HG03095 (cell line): ENCODE measurements at regions not wholly inside any gene's neighbourhood (a gene's known extent, or its start where the extent isn't known, plus 50 kb on each side); places are given as distances from the start of the nearest gene placed in this dataset.

Source experiments
- ATAC-seq: cut with Tn5 transposase; IDR thresholded peaks from one replicate; pipeline ENCODE4 v1.9.1; 2021; ENCODE audit warnings: moderate library complexity; ENCODE audit not compliant: unreplicated experiment

DNA sequence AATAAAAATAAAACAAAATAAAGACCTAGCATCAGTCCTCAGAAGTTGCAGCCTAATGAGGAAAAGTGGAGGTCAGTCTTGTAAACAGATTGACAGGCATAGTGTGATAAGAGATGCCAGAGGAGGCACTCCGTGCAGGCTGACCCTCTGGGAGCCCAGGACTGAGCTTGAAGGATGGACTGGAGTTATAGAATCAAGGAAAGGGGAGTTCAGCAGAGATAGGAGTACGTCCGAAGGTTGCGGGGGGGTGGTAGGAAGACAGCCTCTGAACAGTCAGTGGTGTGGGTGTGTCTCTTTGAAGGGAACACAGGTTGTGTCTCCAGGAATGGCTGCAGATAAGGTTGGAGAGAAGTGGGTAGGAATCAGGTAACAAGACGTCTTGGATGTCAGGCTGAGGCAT, 126.1 kb upstream of the CPEB4 start:
- no peak for ATAC-seq

- no peak for ATAC-seq
These were observed 125.2 kb upstream of the CPEB4 start for GRCh38 chr5:173762930-173763329.

DNA sequence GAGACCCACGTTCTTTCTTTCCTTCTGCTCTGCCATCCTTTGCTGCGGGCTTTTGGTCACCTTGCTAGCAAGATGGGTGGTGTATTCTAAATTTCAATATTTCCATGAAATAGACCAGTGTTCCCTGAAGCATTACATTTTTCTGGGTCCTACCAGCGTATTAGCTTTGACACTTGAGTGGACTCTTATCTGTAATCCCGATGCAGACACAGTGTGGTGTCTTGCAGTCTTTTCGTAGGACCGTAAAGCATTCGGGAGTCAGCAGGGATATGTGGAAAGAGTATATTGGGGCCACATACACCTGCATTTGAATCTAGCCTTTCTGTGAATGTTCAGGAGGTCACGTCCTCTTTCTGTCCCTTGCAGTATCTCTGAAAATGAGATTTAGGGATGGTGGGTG, 124.7 kb upstream of the CPEB4 start:
- no peak for ATAC-seq

GRCh38 chr5:173764332-173765028, 123.7 kb upstream of the CPEB4 start:
- ATAC-seq, result no peak

GRCh38 chr5:173765029-173765644, 123.0 kb upstream of the CPEB4 start:
- ATAC-seq, result no peak

GRCh38 chr5:173765661-173766060, 122.5 kb upstream of the CPEB4 start:
- no peak for ATAC-seq

- no peak for ATAC-seq
These were observed 120.4 kb upstream of the CPEB4 start for GRCh38 chr5:173767574-173768266.

DNA sequence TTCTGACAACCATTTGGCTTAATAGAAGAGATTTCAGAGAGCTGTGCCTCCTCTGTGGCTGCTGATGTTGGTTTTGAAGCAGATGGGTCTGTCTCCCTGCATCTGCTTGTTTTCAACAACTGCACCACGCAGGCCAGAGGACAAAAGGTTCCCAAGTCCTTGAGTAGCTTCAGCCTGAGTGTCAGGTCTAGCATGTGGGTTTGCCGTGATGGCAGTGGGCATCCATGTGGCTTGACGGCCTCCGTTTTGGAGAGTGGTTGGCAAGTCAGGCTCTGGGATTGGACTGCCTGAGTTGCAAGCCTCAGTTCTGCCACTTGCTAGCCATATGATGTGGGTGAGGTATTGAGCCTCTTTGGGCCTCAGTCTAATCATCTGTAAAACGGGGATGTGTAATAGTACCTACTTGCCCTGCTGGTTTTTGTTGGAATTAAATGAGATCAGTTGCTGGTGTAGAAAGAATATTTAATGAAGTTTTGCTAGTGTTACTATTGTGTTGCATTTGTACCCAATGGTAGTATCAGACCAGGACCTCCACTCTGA, 119.8 kb upstream of the CPEB4 start:
- ATAC-seq, result no peak

- no peak for ATAC-seq
These were observed 119.3 kb upstream of the CPEB4 start for GRCh38 chr5:173768891-173769290.

DNA sequence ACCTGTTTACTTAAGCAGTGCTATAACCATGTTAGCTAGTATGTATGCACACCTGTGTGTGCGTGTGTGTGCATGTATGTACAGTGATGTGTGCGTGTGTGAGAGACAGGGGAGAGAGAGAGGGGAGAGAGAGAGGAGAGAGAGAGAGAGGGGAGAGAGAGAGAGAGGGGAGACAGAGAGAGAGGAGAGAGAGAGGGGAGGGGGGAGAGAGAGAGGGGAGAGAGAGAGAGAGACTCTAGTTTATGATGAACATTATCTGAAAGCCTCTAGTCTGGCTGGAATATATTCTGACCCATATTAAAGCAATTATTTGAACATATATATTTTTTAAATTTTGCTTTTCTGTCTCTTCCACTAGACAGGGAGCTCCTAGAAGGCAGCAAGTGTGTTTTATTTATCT, 117.5 kb upstream of the CPEB4 start:
- ATAC-seq, result no peak

DNA sequence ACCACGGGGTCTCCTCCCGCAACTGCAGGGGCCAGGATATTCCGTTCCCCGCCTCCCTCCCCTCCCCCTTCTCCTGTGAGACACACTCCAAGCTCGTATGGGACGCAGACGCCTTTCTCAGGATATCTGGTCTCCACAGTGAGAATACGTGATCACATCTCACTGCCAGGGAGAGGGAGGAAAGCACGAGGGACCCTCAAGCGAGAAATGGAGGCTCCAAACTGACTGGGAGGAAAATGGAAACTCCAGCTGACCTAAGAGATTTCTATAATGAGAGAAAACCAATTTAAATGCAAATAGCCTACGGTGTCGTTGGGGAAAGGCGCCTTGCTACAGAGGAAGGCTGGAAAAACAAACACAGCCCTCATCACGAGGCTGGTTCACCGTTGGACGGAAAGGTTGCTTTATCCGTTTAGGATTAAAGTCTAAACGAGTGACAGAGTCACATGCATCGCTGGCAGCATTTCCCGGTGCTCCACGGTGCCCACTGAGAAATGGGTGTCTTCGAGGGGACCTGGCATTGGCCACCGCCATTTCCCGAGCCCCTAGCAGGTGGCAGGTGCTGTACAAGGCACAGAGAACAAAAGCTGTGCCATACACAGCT, 116.9 kb upstream of the CPEB4 start:
- ATAC-seq, result no peak

DNA sequence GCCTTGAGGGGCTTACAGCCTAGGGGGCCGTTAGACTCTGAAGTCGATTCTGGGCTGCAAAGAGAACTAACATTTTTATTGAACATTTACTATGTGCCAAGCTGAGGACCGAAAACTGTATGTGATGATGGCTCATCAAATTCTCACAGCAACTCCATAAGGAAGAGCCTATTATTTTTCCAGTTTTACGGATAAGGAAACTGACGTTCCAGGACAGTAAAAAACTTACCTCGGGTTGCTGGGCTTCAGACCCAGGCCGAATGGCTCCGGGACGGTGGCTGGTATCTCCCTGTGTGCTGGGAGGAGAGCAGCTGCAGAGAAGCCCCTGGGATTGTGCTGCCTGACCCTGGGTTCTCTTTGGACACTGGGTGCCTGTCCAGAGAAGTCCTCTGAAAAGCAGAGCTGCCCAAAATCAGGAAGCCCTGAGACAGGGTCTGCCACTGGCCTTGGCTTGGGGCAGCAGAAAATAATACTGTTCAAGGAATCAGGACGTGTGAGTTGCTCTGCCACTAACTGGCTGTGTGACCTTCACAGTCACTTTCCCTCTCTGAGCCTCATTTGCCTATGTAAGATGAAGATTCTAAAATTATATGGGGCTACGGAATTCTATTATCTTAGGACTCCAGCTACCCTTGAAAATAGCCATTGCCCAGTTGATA, 116.3 kb upstream of the CPEB4 start:
- ATAC-seq, result no peak

GRCh38 chr5:173772384-173773059, 115.6 kb upstream of the CPEB4 start:
- ATAC-seq, result no peak

GRCh38 chr5:173774271-173774761, 113.8 kb upstream of the CPEB4 start:
- ATAC-seq, result no peak

- ATAC-seq, result no peak
These were observed 112.6 kb upstream of the CPEB4 start for GRCh38 chr5:173775261-173776197.

DNA sequence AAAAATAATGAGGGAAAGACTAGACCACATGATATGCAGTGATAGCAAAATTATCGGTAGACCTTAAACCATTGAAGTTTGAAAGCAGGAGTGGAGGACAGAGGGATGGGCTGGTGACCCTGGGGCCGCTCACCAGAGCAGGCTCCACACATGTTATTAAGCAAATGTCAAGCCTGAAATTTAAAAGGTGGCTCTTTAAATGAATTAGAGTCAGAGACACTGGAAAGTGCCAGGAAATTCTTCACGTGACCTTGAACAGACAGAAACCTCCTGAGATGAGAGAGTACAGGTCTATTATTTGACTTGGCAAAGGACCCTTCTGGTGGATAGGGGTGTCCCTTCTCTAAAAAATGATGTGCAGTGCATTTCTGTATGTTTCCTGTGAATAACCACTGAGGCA, 111.0 kb upstream of the CPEB4 start:
- ATAC-seq, result no peak

DNA sequence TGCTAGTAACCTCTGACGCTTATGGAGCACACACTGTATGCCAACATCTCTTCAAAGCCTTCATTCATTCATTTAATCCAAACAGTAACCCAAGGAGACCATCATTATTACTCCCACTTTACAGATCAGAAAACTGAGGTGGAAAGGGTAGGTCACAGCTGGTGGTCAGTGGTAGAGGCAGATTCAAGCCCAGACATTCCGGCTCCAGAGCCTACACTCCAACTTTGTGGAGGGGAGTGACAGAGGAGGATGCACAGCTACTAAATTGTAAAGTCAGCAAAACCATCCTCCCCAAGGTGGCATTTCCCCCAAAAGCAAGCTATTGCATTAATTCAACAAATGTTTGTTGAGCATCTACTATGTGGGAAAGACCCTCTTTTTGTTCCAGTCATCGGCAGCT, 110.5 kb upstream of the CPEB4 start:
- ATAC-seq, result no peak

DNA sequence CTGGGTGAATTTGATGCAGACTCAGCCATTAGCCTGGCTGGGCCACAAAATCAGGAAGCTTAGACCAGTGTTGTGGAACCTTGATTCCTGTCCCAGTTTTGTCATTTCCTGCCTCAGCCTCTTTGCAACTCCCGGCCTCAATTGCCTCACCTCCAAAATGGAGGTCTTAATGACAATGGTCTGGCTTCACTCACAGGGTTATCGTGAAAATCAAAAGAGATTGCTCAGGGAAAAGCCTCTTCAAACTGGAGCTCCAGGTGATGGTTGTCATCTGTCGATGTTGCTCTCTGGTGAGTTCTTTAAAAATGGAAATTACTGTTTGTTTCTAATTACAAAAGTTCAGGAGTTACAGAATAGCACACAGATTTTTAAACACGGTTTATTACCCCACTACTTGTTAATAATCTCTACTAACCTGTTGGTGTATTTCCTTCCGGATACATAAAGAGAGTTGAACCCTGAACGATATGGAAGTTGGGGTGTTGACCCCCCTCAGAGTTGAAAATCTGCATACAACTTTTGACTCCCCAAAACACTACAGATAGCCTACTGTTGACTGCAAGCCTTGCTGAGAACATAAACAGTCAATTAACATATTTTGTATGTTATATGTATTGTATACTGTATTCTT, 109.9 kb upstream of the CPEB4 start:
- ATAC-seq, result no peak

DNA sequence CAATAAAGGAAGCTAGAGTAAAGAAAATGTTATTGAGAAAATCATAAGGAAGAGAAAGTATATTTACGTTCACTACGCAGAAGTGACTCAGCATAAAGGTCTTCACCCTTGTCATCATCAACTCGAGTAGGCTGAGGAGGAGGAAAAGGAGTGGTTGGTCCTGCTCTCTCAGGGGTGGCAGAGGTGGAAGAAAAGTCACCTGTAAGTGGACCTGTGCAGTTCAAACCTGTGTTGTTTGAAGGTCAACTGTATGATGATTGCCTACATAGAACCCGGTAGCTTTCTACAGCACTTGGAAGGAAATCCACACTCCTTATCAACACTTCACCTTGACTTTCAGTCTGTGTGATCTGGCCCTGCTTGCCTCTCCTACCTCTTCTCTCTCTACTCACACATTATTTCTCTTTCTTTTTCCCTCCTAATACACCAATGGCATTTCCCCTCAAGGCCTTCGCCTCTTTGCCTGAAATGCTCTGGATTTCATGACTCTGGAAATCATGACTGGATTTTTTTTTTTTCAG, 109.3 kb upstream of the CPEB4 start:
- ATAC-seq, result no peak
